GM23338 (cell line): ENCODE measurements at regions not wholly inside any gene's neighbourhood (a gene's known extent, or its start where the extent isn't known, plus 50 kb on each side); places are given as distances from the start of the nearest gene placed in this dataset.

Experiments
- ATAC-seq: fragments of 200-7000 bp; cut with Tn5 transposase; 3 replicates; pipeline ENCODE4 v1.9.1; 2020
- DNase-seq: peaks from one replicate; pipeline ENCODE4 v3.0.0-alpha.2; 2015; ENCODE audit warnings: low spot score
- H2AFZ ChIP-seq: fragments of 200-600 bp; sonication (generic); 2 replicates; pipeline ENCODE4 v1.8.0; 2016; ENCODE audit warnings: antibody characterized with exemption, mild to moderate bottlenecking, moderate library complexity
- H3F3A ChIP-seq: fragments of 200-600 bp; sonication (generic); replicated peaks from 2 replicates; pipeline ENCODE4 v1.8.0; 2017; ENCODE audit warnings: antibody characterized with exemption, mixed run types, low read depth
- H3K27ac ChIP-seq: fragments of 200-600 bp; sonication (generic); 2 replicates; pipeline ENCODE4 v1.6.1; 2016; ENCODE audit warnings: low read depth
- H3K27me3 ChIP-seq: fragments of 200-600 bp; sonication (generic); 2 replicates; pipeline ENCODE4 v1.8.0; 2016; ENCODE audit warnings: mild to moderate bottlenecking, mixed run types, moderate library complexity; ENCODE audit not compliant: insufficient read depth
- H3K36me3 ChIP-seq: fragments of 200-600 bp; sonication (generic); 2 replicates; pipeline ENCODE4 v1.8.0; 2016; ENCODE audit warnings: mild to moderate bottlenecking; ENCODE audit not compliant: insufficient read depth
- H3K4me1 ChIP-seq: fragments of 200-600 bp; sonication (generic); 2 replicates; pipeline ENCODE4 v1.8.0; 2016; ENCODE audit warnings: mild to moderate bottlenecking, moderate library complexity; ENCODE audit not compliant: insufficient read depth
- H3K4me2 ChIP-seq: fragments of 200-600 bp; sonication (generic); 2 replicates; pipeline ENCODE4 v1.7.1; 2017; ENCODE audit warnings: mixed run types
- H3K4me3 ChIP-seq: fragments of 200-600 bp; sonication (generic); 2 replicates; pipeline ENCODE4 v1.6.1; 2016; ENCODE audit warnings: mixed run types
- H3K79me2 ChIP-seq: fragments of 200-600 bp; sonication (generic); replicated peaks from 2 replicates; pipeline ENCODE4 v1.8.0; 2017; ENCODE audit warnings: mild to moderate bottlenecking; ENCODE audit not compliant: insufficient read depth
- H3K9me2 ChIP-seq: fragments of 200-600 bp; sonication (generic); 2 replicates; pipeline ENCODE4 v1.8.0; 2017; ENCODE audit not compliant: insufficient read depth
- H4K20me1 ChIP-seq: fragments of 200-600 bp; sonication (generic); replicated peaks from 2 replicates; pipeline ENCODE4 v1.8.0; 2017; ENCODE audit warnings: mild to moderate bottlenecking; ENCODE audit not compliant: insufficient read depth
- H3K27ac Mint-ChIP-seq: 2 replicates; pipeline ENCODE4 v1.8.0; 2020; ENCODE audit warnings: inconsistent platforms, mild to moderate bottlenecking, moderate library complexity, mixed read lengths
- H3K27me3 Mint-ChIP-seq: 3 replicates; pipeline ENCODE4 v1.8.0; 2022; ENCODE audit warnings: low read depth, mild to moderate bottlenecking, moderate library complexity, mixed read lengths, inconsistent platforms; ENCODE audit not compliant: insufficient read depth, poor library complexity
- H3K36me3 Mint-ChIP-seq: 3 replicates; pipeline ENCODE4 v1.8.0; 2021; ENCODE audit warnings: low read depth, mild to moderate bottlenecking, inconsistent platforms, moderate library complexity, mixed read lengths
- H3K4me1 Mint-ChIP-seq: 3 replicates; pipeline ENCODE4 v1.8.0; 2020; ENCODE audit warnings: mild to moderate bottlenecking, inconsistent platforms, mixed read lengths
- H3K4me3 Mint-ChIP-seq: 3 replicates; pipeline ENCODE4 v1.8.0; 2021; ENCODE audit warnings: moderate library complexity, mild to moderate bottlenecking, inconsistent platforms, mixed read lengths
- H3K9me3 Mint-ChIP-seq: 3 replicates; pipeline ENCODE4 v1.8.0; 2020; ENCODE audit warnings: moderate library complexity, mild to moderate bottlenecking, inconsistent platforms, mixed read lengths
- CREB1 ChIP-seq: fragments of 250-450 bp; sonication (Bioruptor Pico); IDR thresholded peaks from 2 replicates; pipeline ENCODE4 v1.5.0; 2020; ENCODE audit warnings: low read depth, mild to moderate bottlenecking, moderate library complexity
- CTCF ChIP-seq, 2 experiments: fragments of 200-600 bp in 1 of 2; sonication (generic) in 1 of 2; conservative IDR thresholded peaks; 2 replicates each; pipeline versions ENCODE4 v1.5.1 to v1.6.1; 2016 to 2017; ENCODE audit warnings: antibody characterized with exemption in 2 of 2, low read depth in 2 of 2, mild to moderate bottlenecking in 2 of 2, moderate library complexity in 1 of 2
- ETS1 ChIP-seq: IDR thresholded peaks from 2 replicates; pipeline ENCODE4 v1.6.1; 2016; ENCODE audit warnings: antibody characterized with exemption
- EZH2 ChIP-seq: fragments of 200-600 bp; sonication (generic); IDR thresholded peaks from one replicate; pipeline ENCODE4 v1.8.0; 2017; ENCODE audit warnings: antibody characterized with exemption, mild to moderate bottlenecking, low read depth; ENCODE audit not compliant: unreplicated experiment
- EZH2phosphoT487 ChIP-seq: fragments of 200-600 bp; sonication (generic); IDR thresholded peaks from one replicate; pipeline ENCODE4 v1.8.1; 2018; ENCODE audit warnings: antibody characterized with exemption; ENCODE audit not compliant: unreplicated experiment
- JUNB ChIP-seq: IDR thresholded peaks from one replicate; pipeline ENCODE4 v1.6.1; 2016; ENCODE audit warnings: antibody characterized with exemption; ENCODE audit not compliant: unreplicated experiment
- NANOG ChIP-seq: IDR thresholded peaks from 2 replicates; pipeline ENCODE4 v1.6.1; 2016; ENCODE audit warnings: antibody characterized with exemption, borderline replicate concordance
- POLR2AphosphoS5 ChIP-seq: IDR thresholded peaks from 2 replicates; pipeline ENCODE4 v1.6.1; 2016; ENCODE audit warnings: antibody characterized with exemption, low read depth
- STAT1 ChIP-seq: IDR thresholded peaks from one replicate; pipeline ENCODE4 v1.6.1; 2016; ENCODE audit warnings: antibody characterized with exemption; ENCODE audit not compliant: unreplicated experiment
- ZNF114 ChIP-seq: fragments of 250-450 bp; sonication (Bioruptor Pico); IDR thresholded peaks from 2 replicates; pipeline ENCODE4 v1.5.0; 2020; ENCODE audit warnings: mild to moderate bottlenecking, moderate library complexity
- ZNF331 ChIP-seq: fragments of 250-450 bp; sonication (Bioruptor Pico); IDR thresholded peaks from 2 replicates; pipeline ENCODE4 v1.5.0; 2020; ENCODE audit warnings: low read depth, mild to moderate bottlenecking, moderate library complexity
- TF ChIP-seq, protein P1 (sequence below): IDR thresholded peaks from one replicate; pipeline ENCODE4 v1.6.1; 2018; ENCODE audit warnings: antibody characterized with exemption; ENCODE audit not compliant: unreplicated experiment

DNA sequence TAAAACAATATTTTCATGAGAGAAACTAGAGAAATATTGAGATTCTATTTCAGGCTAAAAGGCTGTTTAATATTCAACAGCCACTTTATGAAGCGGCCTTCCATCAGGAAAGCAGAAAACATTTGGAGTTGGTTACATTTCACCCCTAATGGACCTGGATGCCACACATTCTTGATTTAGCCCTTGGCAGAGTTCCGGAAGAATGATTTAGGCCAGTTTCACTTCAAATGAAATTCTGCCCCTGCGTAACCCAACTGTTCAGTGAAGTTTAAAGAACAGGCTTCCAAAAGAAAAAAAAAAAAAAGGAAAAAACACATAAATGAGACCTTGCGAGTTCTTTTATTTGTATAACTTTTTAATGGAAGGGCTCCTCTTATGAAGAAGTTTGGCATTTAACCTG, 239.2 kb upstream of the AKR1E2 start:
- Histone ChIP-seq H3F3A (no peaks in the 10 kb centered on the region), H3K36me3 (no peaks in the 10 kb centered on the region), H3K79me2 (no peaks in the 10 kb centered on the region), H3K4me3 (no peak overlapping the region), H3K9me2 (no peaks in the 10 kb centered on the region), H3K27me3 (no peaks in the 10 kb centered on the region), H3K4me1 (no peaks in the 10 kb centered on the region), H4K20me1 (no peaks in the 10 kb centered on the region), H2AFZ (no peak overlapping the region), H3K4me2 (no peak overlapping the region), H3K27ac (no peak overlapping the region)
- Mint-ChIP-seq H3K36me3 (no peaks in the 10 kb centered on the region), H3K27ac (no peak overlapping the region), H3K4me3 (no peak overlapping the region), H3K9me3 (no peaks in the 10 kb centered on the region), H3K27me3 (no peaks in the 10 kb centered on the region), H3K4me1 (no peaks in the 10 kb centered on the region)
- ATAC-seq (no peak), DNase-seq (no peak)
- TF ChIP-seq ZNF114 (no peak), CTCF (conservative IDR thresholded peaks at IDR 0.05; ENCODE audit: low read depth in 2 of 2) (no peak), POLR2AphosphoS5 (no peak), NANOG (no peak), JUNB (no peak), EZH2 (no peak), CREB1 (CRISPR knock-in tag) (no peak), STAT1 (no peak), EZH2phosphoT487 (no peak), ETS1 (no peak)
- TF ChIP-seq, protein P1, sequence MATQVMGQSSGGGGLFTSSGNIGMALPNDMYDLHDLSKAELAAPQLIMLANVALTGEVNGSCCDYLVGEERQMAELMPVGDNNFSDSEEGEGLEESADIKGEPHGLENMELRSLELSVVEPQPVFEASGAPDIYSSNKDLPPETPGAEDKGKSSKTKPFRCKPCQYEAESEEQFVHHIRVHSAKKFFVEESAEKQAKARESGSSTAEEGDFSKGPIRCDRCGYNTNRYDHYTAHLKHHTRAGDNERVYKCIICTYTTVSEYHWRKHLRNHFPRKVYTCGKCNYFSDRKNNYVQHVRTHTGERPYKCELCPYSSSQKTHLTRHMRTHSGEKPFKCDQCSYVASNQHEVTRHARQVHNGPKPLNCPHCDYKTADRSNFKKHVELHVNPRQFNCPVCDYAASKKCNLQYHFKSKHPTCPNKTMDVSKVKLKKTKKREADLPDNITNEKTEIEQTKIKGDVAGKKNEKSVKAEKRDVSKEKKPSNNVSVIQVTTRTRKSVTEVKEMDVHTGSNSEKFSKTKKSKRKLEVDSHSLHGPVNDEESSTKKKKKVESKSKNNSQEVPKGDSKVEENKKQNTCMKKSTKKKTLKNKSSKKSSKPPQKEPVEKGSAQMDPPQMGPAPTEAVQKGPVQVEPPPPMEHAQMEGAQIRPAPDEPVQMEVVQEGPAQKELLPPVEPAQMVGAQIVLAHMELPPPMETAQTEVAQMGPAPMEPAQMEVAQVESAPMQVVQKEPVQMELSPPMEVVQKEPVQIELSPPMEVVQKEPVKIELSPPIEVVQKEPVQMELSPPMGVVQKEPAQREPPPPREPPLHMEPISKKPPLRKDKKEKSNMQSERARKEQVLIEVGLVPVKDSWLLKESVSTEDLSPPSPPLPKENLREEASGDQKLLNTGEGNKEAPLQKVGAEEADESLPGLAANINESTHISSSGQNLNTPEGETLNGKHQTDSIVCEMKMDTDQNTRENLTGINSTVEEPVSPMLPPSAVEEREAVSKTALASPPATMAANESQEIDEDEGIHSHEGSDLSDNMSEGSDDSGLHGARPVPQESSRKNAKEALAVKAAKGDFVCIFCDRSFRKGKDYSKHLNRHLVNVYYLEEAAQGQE = no peak

DNA sequence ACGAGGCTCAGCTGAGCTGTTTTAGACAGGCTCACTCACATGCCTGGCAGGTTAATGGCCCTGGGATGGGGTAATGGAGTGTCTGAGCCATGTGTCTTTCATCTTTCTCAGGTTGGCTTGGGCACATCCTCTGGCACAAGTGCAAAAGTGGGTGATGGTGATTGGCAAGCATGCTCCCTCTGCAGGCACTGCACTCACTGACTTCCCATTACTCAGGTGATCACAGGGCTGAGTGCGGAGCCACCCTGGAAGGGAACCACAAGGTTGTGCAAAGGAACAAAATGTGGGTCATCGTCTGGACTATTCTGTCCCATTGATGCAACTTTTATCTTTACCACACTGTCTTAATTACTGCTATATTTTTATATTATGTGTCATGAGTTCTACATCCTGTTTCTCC, 244.1 kb upstream of the AKR1E2 start:
- H3K36me3 Mint-ChIP-seq = no peaks in the 10 kb centered on the region
- no peak overlapping the region for H3K4me3 Mint-ChIP-seq
- no peak for TF ChIP-seq ETS1
- TF ChIP-seq POLR2AphosphoS5 = no peak
- no peak for TF ChIP-seq NANOG
- TF ChIP-seq ZNF331 (CRISPR knock-in tag) = no peak
- TF ChIP-seq ZNF114 = no peak
- TF ChIP-seq JUNB = no peak
- no peak for TF ChIP-seq EZH2phosphoT487
- no peak for TF ChIP-seq EZH2

More for the DNA sequence above, 244.1 kb upstream of the AKR1E2 start:
- Histone ChIP-seq H3K4me1 (no peaks in the 10 kb centered on the region), H3K79me2 (no peaks in the 10 kb centered on the region), H3K27ac (no peak overlapping the region), H3K9me2 (no peaks in the 10 kb centered on the region), H3K4me2 (no peak overlapping the region), H3K4me3 (no peak overlapping the region), H3F3A (no peaks in the 10 kb centered on the region), H3K27me3 (no peaks in the 10 kb centered on the region), H4K20me1 (no peaks in the 10 kb centered on the region), H3K36me3 (no peaks in the 10 kb centered on the region), H2AFZ (no peak overlapping the region)
- no peaks in the 10 kb centered on the region for H3K4me1 Mint-ChIP-seq
- ATAC-seq = no peak
- H3K27me3 Mint-ChIP-seq = no peaks in the 10 kb centered on the region
- no peaks in the 10 kb centered on the region for H3K9me3 Mint-ChIP-seq
- H3K27ac Mint-ChIP-seq = no peak overlapping the region
- no peak for DNase-seq
